ENCODE measurements at regions not wholly inside any gene's neighbourhood (a gene's known extent, or its start where the extent isn't known, plus 50 kb on each side); places are given as distances from the start of the nearest gene placed in this dataset.

GRCh38 chr18:41034413-41034812 is 920.6 kb upstream of the PIK3C3 start:
- no peak for TF ChIP-seq CTCF (IDR thresholded peaks at IDR 0.05; ENCODE audit: extremely low read depth, insufficient read depth, missing control alignments)
- DNase-seq (ENCODE audit: low spot score): no peak
- in situ Hi-C loops (cut with MboI; ENCODE audit: low pct_unique_long_range_greater_than_20kb, low sequenced_read_pairs, unreplicated experiment): no loop called here

- no peak for DNase-seq (ENCODE audit: low spot score)
- no peak for TF ChIP-seq CTCF (IDR thresholded peaks at IDR 0.05; ENCODE audit: extremely low read depth, insufficient read depth, missing control alignments)
- in situ Hi-C loops (cut with MboI; ENCODE audit: low pct_unique_long_range_greater_than_20kb, low sequenced_read_pairs, unreplicated experiment): no loop called here
Measured at GRCh38 chr18:41025666-41026065, 929.4 kb upstream of the PIK3C3 start.

- no peak for DNase-seq (ENCODE audit: low spot score)
- in situ Hi-C loops (cut with MboI; ENCODE audit: low pct_unique_long_range_greater_than_20kb, low sequenced_read_pairs, unreplicated experiment): no loop called here
- TF ChIP-seq CTCF (IDR thresholded peaks at IDR 0.05; ENCODE audit: extremely low read depth, insufficient read depth, missing control alignments): no peak
Measured at GRCh38 chr18:41024792-41025191, 930.2 kb upstream of the PIK3C3 start.

- no peak for TF ChIP-seq CTCF (IDR thresholded peaks at IDR 0.05; ENCODE audit: extremely low read depth, insufficient read depth, missing control alignments)
- in situ Hi-C loops (cut with MboI; ENCODE audit: low pct_unique_long_range_greater_than_20kb, low sequenced_read_pairs, unreplicated experiment): no loop called here
- DNase-seq (ENCODE audit: low spot score): no peak
Measured at GRCh38 chr18:41022484-41022883, 932.5 kb upstream of the PIK3C3 start.

GRCh38 chr18:41021089-41021488 is 933.9 kb upstream of the PIK3C3 start:
- DNase-seq (ENCODE audit: low spot score): no peak
- no peak for TF ChIP-seq CTCF (IDR thresholded peaks at IDR 0.05; ENCODE audit: extremely low read depth, insufficient read depth, missing control alignments)
- in situ Hi-C loops (cut with MboI; ENCODE audit: low pct_unique_long_range_greater_than_20kb, low sequenced_read_pairs, unreplicated experiment): no loop called here

GRCh38 chr18:41012194-41012593 is 942.8 kb upstream of the PIK3C3 start:
- no peak for DNase-seq (ENCODE audit: low spot score)
- in situ Hi-C loops (cut with MboI; ENCODE audit: low pct_unique_long_range_greater_than_20kb, low sequenced_read_pairs, unreplicated experiment): no loop called here
- TF ChIP-seq CTCF (IDR thresholded peaks at IDR 0.05; ENCODE audit: extremely low read depth, insufficient read depth, missing control alignments): no peak

- no peak for DNase-seq (ENCODE audit: low spot score)
- TF ChIP-seq CTCF (IDR thresholded peaks at IDR 0.05; ENCODE audit: extremely low read depth, insufficient read depth, missing control alignments): no peak
- in situ Hi-C loops (cut with MboI; ENCODE audit: low pct_unique_long_range_greater_than_20kb, low sequenced_read_pairs, unreplicated experiment): no loop called here
Measured at GRCh38 chr18:41009926-41010325, 945.1 kb upstream of the PIK3C3 start.
